ENCODE measurements at regions not wholly inside any gene's neighbourhood (a gene's known extent, or its start where the extent isn't known, plus 50 kb on each side); places are given as distances from the start of the nearest gene placed in this dataset.

DNA sequence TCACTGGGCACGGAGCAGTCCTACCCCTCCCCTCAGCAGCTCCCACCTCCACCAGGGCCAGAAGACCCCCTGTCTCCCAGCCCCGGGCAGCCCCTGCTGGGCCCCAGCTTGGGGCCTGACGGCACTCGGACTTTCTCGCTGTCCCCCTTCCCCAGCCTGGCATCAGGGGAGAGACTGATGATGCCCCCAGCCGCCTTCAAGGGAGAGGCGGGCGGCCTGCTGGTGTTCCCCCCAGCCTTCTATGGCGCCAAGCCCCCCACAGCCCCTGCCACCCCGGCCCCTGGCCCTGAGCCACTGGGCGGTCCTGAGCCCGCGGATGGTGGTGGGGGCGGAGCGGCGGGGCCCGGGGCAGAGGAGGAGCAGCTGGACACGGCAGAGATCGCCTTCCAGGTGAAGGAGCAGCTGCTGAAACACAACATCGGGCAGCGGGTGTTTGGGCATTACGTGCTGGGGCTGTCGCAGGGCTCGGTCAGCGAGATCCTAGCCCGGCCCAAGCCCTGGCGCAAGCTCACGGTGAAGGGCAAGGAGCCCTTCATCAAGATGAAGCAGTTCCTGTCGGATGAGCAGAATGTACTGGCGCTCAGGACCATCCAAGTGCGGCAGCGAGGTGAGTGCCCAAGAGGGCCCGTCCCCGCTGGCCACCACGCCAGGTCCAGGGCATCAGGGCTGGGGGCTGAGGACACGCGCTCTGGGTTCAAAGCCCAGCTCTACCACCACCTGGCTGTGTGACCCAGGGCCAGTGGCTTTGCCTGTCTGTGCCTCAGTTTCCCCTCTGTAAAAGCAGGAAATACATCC, 58.6 kb downstream of the PHETA1 start:
- DNase-seq (ENCODE audit: low read depth): no peak

GRCh38 chr12:111309584-111309983, 59.3 kb downstream of the PHETA1 start:
- DNase-seq (ENCODE audit: low read depth): no peak

GRCh38 chr12:111308473-111308872, 60.4 kb downstream of the PHETA1 start:
- DNase-seq (ENCODE audit: low read depth): no peak

DNA sequence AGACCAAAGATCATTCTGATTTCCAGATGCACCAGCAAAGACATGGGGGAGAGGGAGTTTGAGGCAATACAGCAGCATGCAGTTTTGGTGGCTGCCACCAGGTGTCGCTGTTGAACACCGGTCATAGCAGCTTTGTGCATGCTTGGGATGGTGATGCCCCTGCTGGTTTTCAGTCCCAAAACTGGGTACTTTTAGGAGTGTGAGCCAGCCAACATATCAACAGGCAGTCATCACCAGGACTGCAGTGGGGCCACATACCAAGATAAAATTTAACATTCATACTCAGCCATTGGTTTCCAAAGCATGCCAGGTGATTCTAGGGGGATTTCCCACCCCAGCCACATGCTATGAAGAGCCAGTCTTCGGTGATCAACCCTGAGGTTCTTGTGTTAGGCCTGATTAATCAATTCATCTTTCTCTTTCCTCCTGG, 64.2 kb downstream of the PHETA1 start:
- DNase-seq (ENCODE audit: low read depth): peak; percentile 15

DNA sequence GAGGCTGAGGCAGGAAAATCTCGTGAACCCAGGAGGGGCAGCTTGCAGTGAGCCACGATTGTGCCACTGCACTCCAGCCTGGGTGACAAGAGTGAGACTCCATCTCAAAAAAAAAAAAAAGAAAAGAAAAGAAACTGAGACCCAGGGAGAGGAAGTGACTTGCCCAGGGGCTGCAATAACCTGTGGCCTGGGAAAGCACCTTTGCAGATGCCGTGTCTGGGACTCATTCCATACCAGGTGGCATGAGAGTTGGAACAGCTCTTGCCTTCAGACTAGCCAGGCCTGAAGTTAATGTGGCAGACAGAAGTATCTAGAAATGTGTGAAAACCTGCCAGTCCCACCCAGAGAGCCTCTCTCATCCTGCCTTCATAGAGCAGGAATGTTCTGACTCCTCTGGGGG, 65.4 kb downstream of the PHETA1 start:
- no peak for DNase-seq (ENCODE audit: low read depth)

DNA sequence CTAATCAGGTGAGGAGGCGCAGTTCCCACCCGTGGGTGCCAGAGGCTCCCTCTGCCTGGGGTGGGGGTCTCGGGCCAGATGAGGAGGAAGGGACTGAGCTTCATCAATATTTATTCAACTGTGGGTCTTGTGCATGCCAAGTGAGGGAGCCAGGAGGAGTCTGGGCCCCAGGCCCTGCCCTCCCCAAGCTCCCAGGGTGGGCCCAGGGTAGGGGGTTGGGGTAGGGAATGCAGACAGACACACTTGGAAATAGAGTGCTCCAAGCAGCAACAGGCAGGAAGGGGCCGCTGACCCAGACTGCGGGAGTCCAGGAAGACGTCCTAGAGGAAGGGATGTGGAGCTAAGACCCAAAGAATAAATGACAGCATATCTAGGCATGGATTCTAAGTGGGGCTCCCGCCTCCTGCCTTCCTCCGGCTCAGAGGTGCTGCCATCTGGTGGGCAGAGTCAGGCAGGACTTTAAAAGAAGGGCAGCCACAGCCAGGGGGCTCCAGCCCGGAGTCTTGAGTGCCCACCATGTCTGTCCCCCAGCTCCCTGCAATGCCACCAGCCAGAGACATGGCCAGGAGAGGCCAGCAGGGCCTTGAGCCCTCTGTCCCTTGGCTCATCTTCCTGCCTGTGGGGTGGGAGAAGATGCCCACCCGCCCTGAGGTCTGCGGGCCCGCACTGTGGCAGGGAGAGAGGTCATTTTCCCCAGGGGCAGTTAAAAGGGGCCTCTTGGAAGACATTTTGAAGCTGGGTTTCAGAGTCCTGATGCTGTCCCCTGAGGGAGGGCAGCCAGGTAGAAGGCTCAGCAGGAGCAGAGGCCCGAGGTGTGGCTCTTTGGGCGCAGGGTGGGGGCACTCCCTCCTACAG, 70.1 kb downstream of the PHETA1 start:
- peak; percentile 33 for DNase-seq (ENCODE audit: low read depth)

- DNase-seq (ENCODE audit: low read depth): no peak
Measured at GRCh38 chr12:111297703-111298426, 71.0 kb downstream of the PHETA1 start.

DNA sequence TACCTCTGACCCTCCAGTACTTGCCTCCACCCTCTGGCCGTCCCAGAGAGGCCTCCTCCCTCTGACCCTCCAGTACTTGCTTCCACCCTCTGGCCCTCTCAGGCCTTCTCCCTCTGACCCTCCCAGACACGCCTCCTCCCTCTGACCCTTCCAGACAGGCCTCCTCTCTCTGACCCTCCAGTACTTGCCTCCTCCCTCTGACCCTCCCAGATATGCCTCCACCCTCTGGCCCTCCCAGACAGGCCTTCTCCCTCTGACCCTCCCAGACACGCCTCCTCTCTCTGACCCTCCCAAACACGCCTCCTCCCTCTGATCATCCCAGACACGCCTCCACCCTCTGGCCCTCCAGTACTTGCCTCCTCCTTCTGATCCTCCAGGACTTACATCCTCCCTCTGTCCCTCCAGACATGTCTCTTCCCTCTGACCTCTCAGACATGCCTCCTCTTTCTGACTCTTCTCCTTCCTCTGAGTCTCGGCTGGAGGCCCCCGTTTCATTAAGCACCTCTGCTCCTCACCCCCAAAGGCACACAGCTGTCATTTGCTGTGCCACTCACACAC, 71.9 kb downstream of the PHETA1 start:
- no peak for DNase-seq (ENCODE audit: low read depth)

- DNase-seq (ENCODE audit: low read depth): no peak
Measured at GRCh38 chr12:111295176-111295575, 73.7 kb downstream of the PHETA1 start.

GRCh38 chr12:111293266-111294009, 75.5 kb downstream of the PHETA1 start:
- no peak for DNase-seq (ENCODE audit: low read depth)

DNA sequence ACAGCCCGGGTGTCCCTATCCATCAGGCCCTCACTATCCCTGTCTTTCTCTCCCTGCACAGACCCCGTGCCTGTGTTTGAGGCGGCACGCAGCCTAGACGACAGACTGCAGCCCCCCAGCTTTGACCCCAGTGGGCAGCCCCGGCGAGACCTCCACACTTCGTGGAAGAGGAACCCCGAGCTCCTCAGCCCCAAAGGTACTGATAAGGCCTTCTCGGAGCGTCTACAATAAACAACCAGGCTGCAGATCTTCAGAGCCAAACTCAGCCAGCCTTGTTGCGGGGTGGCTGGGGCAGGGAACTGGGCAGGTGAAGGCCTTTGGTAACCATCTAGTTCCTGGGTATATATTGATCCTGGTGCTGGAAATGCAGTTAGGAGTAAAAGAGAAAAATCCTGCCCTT, 77.5 kb downstream of the PHETA1 start:
- DNase-seq (ENCODE audit: low read depth): no peak

DNA sequence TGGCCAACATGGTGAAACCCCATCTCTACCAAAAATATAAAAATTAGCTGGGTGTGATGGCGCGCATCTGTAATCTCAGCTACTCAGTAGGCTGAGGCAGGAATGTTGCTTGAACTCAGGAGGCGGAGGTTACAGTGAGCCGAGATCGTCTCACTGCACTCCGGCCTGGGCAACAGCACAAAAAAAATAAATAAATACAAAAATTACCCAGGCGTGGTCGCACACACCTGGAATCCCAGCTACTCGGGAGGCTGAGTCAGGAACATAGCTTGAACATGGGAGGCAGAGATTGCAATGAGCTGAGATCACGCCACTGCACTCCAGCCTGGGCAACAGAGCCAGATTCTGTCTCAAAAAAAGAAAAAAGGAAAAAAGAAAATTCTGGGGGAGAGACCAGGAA, 80.1 kb downstream of the PHETA1 start:
- no peak for DNase-seq (ENCODE audit: low read depth)

GRCh38 chr12:111287125-111287900, 81.6 kb downstream of the PHETA1 start:
- no peak for DNase-seq (ENCODE audit: low read depth)

DNA sequence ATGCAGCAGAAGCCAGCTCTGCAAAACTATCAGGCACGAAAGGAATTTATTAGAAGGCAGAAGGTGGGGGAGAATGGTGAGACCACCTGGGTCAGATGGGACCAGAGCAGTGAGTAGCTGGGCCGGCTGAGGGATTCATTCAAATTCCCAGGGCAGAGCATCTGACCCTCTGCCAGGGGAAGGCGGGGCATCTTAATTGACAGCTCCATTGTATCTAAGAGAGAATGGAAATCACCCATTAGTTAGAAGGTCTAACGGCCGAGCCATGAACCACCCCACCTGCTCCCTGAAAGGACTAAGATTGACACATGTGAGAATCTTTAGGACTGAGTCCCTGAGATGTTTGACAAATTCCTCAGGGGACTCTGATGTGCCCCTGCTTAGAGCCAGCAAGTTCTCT, 83.7 kb downstream of the PHETA1 start:
- DNase-seq (ENCODE audit: low read depth): no peak

GRCh38 chr12:111284709-111285108, 84.2 kb downstream of the PHETA1 start:
- DNase-seq (ENCODE audit: low read depth): no peak

- no peak for DNase-seq (ENCODE audit: low read depth)
Measured at GRCh38 chr12:111283966-111284365, 84.9 kb downstream of the PHETA1 start.

DNA sequence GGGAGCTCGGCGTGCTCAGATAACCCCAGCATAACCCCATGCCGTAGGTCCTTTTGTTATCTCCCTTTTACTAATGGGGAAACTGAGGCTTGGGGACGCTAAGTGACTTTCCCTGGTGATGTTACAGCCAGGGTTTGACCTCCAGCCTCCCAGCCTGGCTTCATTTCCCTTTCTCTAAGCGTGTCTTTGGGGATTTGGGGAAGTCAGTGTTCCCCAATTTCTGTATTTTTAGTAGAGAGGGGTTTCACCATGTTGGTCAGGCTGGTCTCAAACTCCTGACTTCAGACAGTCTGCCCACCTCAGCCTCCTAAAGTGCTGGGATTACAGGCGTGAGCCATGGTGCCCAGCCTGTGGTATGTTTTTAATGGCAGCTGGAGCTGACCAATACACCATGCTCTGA, 85.4 kb downstream of the PHETA1 start:
- no peak for DNase-seq (ENCODE audit: low read depth)

GRCh38 chr12:111277570-111277969, 91.3 kb downstream of the PHETA1 start:
- no peak for DNase-seq (ENCODE audit: low read depth)

DNA sequence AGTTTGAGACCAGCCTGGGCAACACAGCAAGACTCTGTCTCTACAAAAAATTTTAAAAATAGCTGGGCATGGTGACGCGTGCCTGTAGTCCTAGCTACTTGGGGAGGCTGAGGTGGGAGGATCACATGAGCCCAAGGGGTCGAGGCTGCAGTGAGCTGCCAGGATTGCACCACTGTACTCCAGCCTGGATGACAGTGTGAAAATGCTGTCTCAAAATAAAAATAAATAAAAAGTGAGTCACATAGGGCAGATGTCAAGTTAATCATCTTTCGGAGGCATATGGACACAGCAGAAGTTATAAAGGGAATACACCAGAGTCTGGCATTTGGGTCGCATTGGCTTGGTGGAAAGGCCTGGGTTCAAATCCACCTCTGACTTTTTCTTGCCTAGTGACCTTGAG, 92.7 kb downstream of the PHETA1 start:
- peak; percentile 37 for DNase-seq (ENCODE audit: low read depth)

DNA sequence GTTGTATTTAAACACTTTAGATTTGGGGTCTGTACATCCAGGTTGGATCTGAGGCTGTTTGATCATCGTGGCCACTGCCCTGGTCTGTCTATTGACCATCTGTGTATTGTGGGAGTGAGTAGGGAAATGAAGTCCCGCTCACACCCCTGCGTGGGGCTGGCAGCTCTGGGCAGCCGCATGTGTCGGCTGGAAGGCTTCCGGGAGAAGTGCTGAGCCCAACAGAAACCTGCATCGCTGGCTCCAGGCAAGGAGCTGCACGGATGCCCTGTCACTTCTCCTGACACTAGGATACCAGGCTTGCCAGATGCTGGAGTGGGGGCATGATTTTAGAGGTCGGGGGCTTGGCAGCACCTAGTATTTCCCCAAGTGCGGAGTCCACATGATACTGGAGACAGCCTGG, 93.6 kb downstream of the PHETA1 start:
- DNase-seq (ENCODE audit: low read depth): no peak

Data from LHCN-M2 (cell line).